Fibroblast of lung (primary cell): ENCODE measurements at regions not wholly inside any gene's neighbourhood (a gene's known extent, or its start where the extent isn't known, plus 50 kb on each side); places are given as distances from the start of the nearest gene placed in this dataset.

Source experiments
- DNase-seq, 2 donors: peaks; one replicate each; pipeline versions ENCODE4 v3.0.0 to v3.0.0-alpha.2; 2010; ENCODE audit warnings: low read depth in 2 of 2
- H2AFZ ChIP-seq: 2 replicates; pipeline ENCODE4 v1.5.1; 2012; ENCODE audit warnings: low read length, control low read depth, inconsistent platforms
- H3K27ac ChIP-seq: 2 replicates; pipeline ENCODE4 v1.5.1; 2011; ENCODE audit warnings: low read length, control low read depth; ENCODE audit not compliant: insufficient read depth
- H3K27me3 ChIP-seq: 2 replicates; pipeline ENCODE4 v1.5.1; 2011; ENCODE audit warnings: mild to moderate bottlenecking, low read length; ENCODE audit not compliant: control insufficient read depth, insufficient read depth
- H3K36me3 ChIP-seq: 2 replicates; pipeline ENCODE4 v1.5.1; 2011; ENCODE audit warnings: low read length; ENCODE audit not compliant: control insufficient read depth, insufficient read depth
- H3K4me1 ChIP-seq: 2 replicates; pipeline ENCODE4 v1.5.1; 2011; ENCODE audit warnings: low read length; ENCODE audit not compliant: control insufficient read depth, insufficient read depth; ENCODE audit errors: extremely low read depth
- H3K4me2 ChIP-seq: 2 replicates; pipeline ENCODE4 v1.5.1; 2011; ENCODE audit warnings: low read length, control low read depth; ENCODE audit not compliant: insufficient read depth; ENCODE audit errors: extremely low read depth
- H3K4me3 ChIP-seq, 4 experiments: fragments of 200-600 bp in 1 of 4; sonication (generic) in 1 of 4; replicated peaks in 1 of 4; 2 replicates each; pipeline ENCODE4 v1.5.1; 2011 to 2016; ENCODE audit warnings: low read length in 4 of 4, low read depth in 3 of 4, mild to moderate bottlenecking in 3 of 4, control low read depth in 2 of 4, inconsistent platforms in 1 of 4, mixed read lengths in 1 of 4; ENCODE audit not compliant: insufficient read depth in 1 of 4; ENCODE audit errors: control extremely low read depth in 1 of 4
- H3K79me2 ChIP-seq: 2 replicates; pipeline ENCODE4 v1.5.1; 2012; ENCODE audit warnings: mild to moderate bottlenecking, low read length, inconsistent platforms; ENCODE audit not compliant: control insufficient read depth, insufficient read depth
- H3K9ac ChIP-seq: 2 replicates; pipeline ENCODE4 v1.5.1; 2011; ENCODE audit warnings: mild to moderate bottlenecking, low read length, control low read depth; ENCODE audit not compliant: insufficient read depth
- H3K9me3 ChIP-seq: 2 replicates; pipeline ENCODE4 v1.5.1; 2012; ENCODE audit warnings: low read depth, low read length; ENCODE audit not compliant: control insufficient read depth, insufficient read depth
- H4K20me1 ChIP-seq: 2 replicates; pipeline ENCODE4 v1.5.1; 2011; ENCODE audit warnings: low read length; ENCODE audit not compliant: control insufficient read depth, insufficient read depth; ENCODE audit errors: extremely low read depth
- EZH2 ChIP-seq: IDR thresholded peaks from 2 replicates; pipeline ENCODE4 v1.5.1; 2012; ENCODE audit warnings: low read length, control low read depth, mild to moderate bottlenecking; ENCODE audit errors: missing control alignments
- TF ChIP-seq, protein P1 (sequence below), 2 donors: IDR thresholded peaks in 1 of 2; conservative IDR thresholded peaks in 1 of 2; 1 replicate in 1 of 2; 2 replicates in 1 of 2; pipeline ENCODE4 v1.5.1; 2011 to 2012; ENCODE audit warnings: low read length in 2 of 2, control low read depth in 1 of 2, inconsistent platforms in 1 of 2, low read depth in 1 of 2, mild to moderate bottlenecking in 1 of 2

DNA sequence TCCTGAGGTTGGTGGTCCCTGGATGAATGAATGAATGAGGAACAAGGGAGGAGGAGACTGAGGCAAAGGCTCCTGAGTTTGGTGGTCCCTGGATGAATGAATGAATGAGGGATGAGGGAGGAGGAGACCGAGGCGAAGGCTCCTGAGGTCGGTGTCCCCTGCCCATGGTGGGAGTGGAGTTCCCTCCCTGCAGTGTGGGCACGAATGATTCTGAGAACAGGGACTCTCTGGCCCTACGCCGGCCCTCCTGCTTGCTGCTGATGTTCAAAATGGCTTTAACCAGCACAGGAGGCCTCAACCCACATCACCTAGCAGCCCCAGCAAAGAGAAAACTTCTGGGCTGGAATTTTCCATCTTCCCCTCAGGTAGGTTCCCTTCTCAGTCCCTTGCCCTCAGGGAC is 377.8 kb downstream of the IRX2 start:
- no peak overlapping the region for H3K4me3 ChIP-seq
- TF ChIP-seq EZH2, result no peak
- TF ChIP-seq, protein P1, sequence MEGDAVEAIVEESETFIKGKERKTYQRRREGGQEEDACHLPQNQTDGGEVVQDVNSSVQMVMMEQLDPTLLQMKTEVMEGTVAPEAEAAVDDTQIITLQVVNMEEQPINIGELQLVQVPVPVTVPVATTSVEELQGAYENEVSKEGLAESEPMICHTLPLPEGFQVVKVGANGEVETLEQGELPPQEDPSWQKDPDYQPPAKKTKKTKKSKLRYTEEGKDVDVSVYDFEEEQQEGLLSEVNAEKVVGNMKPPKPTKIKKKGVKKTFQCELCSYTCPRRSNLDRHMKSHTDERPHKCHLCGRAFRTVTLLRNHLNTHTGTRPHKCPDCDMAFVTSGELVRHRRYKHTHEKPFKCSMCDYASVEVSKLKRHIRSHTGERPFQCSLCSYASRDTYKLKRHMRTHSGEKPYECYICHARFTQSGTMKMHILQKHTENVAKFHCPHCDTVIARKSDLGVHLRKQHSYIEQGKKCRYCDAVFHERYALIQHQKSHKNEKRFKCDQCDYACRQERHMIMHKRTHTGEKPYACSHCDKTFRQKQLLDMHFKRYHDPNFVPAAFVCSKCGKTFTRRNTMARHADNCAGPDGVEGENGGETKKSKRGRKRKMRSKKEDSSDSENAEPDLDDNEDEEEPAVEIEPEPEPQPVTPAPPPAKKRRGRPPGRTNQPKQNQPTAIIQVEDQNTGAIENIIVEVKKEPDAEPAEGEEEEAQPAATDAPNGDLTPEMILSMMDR (conservative IDR thresholded peaks at IDR 0.05 in 1 of 2, IDR thresholded peaks at IDR 0.05 in 1 of 2; ENCODE audit: low read depth in 1 of 2, low read length in 2 of 2), result no peak
- H3K36me3 ChIP-seq, result no peaks in the 10 kb centered on the region
- H3K79me2 ChIP-seq, result no peaks in the 10 kb centered on the region
- peaks cover 6% of the 10 kb centered on the region for H3K9me3 ChIP-seq
- H2AFZ ChIP-seq, result no peak overlapping the region
- no peak overlapping the region for H3K4me2 ChIP-seq
- H3K4me1 ChIP-seq, result no peaks in the 10 kb centered on the region
- DNase-seq, result no peak
- H3K9ac ChIP-seq, result no peak overlapping the region
- H3K27me3 ChIP-seq, result no peaks in the 10 kb centered on the region
- H3K27ac ChIP-seq, result no peak overlapping the region
- H4K20me1 ChIP-seq, result no peaks in the 10 kb centered on the region

GRCh38 chr5:2371419-2371710 is 380.1 kb downstream of the IRX2 start:
- Histone ChIP-seq H2AFZ (no peak overlapping the region), H4K20me1 (no peaks in the 10 kb centered on the region), H3K4me2 (no peak overlapping the region), H3K79me2 (no peaks in the 10 kb centered on the region), H3K4me1 (no peaks in the 10 kb centered on the region), H3K27me3 (no peaks in the 10 kb centered on the region), H3K4me3 (no peak overlapping the region), H3K9me3 (peaks cover 6% of the 10 kb centered on the region), H3K36me3 (no peaks in the 10 kb centered on the region), H3K27ac (no peak overlapping the region), H3K9ac (no peak overlapping the region)
- no peak for DNase-seq
- TF ChIP-seq, protein P1 (conservative IDR thresholded peaks at IDR 0.05 in 1 of 2, IDR thresholded peaks at IDR 0.05 in 1 of 2; ENCODE audit: low read depth in 1 of 2, low read length in 2 of 2), result no peak
- no peak for TF ChIP-seq EZH2

- TF ChIP-seq, protein P1 (conservative IDR thresholded peaks at IDR 0.05 in 1 of 2, IDR thresholded peaks at IDR 0.05 in 1 of 2; ENCODE audit: low read depth in 1 of 2, low read length in 2 of 2), result no peak
- no peak for TF ChIP-seq EZH2
- Histone ChIP-seq H3K4me2 (no peak overlapping the region), H3K27me3 (no peaks in the 10 kb centered on the region), H3K9me3 (peaks cover 6% of the 10 kb centered on the region), H2AFZ (no peak overlapping the region), H3K27ac (no peak overlapping the region), H3K79me2 (no peaks in the 10 kb centered on the region), H3K9ac (no peak overlapping the region), H3K4me1 (no peaks in the 10 kb centered on the region), H4K20me1 (no peaks in the 10 kb centered on the region), H3K4me3 (no peak overlapping the region), H3K36me3 (no peaks in the 10 kb centered on the region)
- no peak for DNase-seq
Measured at GRCh38 chr5:2370626-2371418, 380.7 kb downstream of the IRX2 start.
